GM19035 (cell line): ENCODE measurements at regions not wholly inside any gene's neighbourhood (a gene's known extent, or its start where the extent isn't known, plus 50 kb on each side); places are given as distances from the start of the nearest gene placed in this dataset.

ENCODE experiments used
- ATAC-seq: cut with Tn5 transposase; IDR thresholded peaks from one replicate; pipeline ENCODE4 v1.9.1; 2021; ENCODE audit not compliant: unreplicated experiment

DNA sequence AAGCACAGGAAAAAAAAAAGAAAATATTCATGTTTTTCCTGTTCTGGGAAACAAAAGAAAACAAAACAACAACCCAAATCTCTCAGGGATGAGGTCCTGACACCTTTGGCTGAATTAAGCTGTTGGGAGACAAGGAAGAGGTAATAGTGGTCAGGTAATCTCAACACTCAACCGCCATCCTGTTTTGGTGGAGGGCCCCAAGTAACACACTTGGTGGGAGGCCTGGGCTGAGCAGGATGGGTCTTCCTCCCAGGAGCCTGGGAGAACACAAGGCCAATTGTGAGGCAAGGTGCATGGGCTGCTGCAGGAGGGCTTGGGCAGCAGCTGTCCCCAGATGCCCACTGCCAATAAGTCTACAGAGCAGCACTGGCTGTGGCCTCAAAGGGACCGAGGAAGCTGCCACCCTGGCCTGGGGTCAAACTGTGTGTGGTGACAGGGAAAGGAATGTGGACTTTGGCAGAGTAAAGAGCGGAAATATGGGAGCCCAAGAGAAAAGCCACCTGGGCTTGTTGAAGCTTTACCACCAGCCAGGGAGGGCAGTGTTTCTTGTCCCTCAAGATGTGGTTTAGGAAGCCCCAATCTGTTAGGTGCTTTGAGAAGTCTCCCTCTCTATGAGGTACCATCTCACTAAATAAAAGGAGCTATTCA is 93.5 kb upstream of the SLC25A13 start:
- no peak for ATAC-seq

DNA sequence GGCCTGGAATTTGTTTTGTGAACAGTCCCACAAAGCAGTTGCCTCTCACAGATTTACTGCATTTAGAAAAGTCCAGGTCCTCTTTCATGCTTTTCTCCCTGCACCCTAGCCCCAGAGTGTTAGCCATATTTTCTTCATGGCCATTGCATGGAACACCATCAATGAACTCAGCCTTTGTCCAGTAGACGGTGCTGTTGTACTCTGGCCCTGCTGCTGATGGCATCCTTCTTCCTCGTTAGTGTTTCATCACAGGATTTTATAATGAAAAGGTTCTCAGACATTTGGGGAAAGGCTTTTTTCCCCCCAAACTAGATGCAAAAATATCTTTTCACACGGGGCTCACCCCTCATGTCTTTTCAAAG is 93.0 kb upstream of the SLC25A13 start:
- no peak for ATAC-seq

DNA sequence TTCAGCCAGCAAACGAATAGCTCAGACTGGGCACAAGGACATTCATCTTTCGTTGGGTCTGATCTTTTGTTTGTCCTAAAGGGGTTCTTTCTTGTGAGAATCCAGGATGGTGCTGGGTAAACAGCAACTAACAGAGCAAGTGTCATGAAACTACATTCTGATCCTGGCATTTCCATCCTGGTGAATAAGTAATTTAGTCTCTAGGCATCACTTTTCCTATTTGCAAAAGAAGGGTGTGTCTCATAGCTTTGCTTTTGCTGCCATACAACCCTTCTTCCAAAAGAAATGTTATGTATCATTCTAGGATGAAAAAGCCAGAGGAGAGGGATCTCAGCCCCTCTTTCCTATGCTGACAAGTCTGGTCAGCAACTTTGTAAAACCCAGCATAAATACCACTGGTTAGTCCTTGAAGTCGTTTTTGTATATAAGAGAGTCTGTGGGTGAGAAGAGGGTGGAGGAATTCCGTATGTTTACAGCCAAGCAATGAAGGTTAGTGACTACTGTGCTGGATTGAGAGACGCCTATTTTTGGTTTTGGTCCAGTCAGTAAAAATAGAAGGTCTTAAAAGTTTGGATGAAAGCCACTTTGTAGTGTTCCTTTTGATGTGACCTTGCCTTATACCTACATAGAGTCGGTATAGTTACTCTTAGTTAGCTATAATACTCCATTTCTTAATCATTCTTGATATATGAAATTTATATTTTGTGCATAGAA is 88.4 kb upstream of the SLC25A13 start:
- no peak for ATAC-seq

DNA sequence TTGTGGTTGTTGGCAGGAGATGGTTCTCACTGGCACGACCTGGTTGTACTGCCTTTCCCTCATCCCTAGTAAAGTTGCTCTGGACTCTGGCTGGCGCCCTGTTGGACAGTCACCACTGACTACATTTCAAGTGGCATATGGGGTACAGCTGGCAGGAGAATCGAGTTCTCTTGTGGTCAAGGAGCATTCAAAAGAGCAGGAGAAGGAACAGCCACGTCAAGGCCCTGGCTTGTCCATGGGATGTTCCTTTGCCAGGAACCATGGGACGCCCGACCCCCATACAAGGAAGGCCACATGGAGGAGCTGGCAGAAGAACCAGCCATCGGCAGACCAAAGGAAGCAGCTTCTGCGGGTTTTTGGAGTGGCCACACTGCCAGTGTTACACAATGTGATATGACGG is 87.0 kb upstream of the SLC25A13 start:
- no peak for ATAC-seq

- ATAC-seq = no peak
Measured at GRCh38 chr7:96407427-96407826, 85.5 kb upstream of the SLC25A13 start.

DNA sequence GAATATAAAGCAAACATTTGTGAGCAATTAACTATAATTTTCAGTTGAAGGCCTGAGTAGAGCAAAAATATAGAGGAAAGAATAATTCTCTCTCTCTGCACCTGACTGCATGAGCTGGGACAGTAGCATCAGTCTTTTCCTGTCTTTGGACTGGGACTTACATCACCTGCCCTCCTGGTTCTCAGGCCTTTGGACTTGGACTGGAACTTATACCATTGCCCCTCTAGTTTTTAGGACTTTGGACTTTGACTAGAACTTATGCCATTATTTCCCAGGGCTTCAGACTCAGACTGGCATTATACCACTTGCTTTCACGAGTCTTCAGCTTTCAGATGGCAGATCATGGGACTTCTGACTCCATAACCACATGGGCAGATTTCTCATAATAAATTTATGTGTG is 81.0 kb upstream of the SLC25A13 start:
- ATAC-seq = no peak

- ATAC-seq = no peak
Measured at GRCh38 chr7:96401200-96401599, 79.3 kb upstream of the SLC25A13 start.

- no peak for ATAC-seq
Measured at GRCh38 chr7:96400518-96400917, 78.6 kb upstream of the SLC25A13 start.

- ATAC-seq = no peak
Measured at GRCh38 chr7:96400001-96400400, 78.1 kb upstream of the SLC25A13 start.

- ATAC-seq = no peak
Measured at GRCh38 chr7:96397936-96398598, 76.2 kb upstream of the SLC25A13 start.

DNA sequence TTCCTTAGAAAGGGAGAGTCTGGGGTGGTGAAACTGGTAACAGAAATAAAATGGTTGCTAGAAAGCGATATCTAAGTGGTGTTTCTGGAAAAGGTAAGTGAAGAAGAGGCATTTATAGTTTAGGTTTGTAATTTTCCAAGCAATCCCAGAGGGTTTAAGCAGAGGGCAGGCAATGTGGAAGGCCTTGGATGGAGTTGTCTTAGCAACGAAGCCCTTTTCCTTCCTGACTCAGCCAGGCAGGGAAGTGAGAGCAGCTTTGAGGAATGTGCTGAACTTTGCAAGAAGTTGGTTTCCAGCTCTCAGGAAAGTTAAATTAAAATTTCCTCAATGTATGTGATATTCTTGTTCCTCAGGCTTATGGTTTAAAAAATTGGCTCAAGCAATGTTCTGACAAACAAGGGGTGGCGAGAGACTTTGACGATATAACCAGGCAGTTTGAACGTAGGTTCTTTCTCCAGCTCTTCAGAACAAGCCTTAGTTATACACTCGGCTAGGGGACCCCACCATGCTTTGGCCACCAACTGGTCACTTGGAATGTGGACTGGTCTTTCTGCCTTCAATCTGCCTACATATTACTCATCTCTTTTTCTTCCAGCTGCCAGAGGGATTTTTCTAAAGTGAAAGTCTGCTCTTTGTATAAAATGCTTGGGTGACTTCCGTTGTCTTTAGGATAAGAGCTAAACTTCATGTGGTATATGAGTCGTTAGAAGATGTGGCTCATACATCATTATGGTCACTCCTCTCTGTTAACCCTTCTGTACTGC is 66.9 kb upstream of the SLC25A13 start:
- ATAC-seq = no peak

DNA sequence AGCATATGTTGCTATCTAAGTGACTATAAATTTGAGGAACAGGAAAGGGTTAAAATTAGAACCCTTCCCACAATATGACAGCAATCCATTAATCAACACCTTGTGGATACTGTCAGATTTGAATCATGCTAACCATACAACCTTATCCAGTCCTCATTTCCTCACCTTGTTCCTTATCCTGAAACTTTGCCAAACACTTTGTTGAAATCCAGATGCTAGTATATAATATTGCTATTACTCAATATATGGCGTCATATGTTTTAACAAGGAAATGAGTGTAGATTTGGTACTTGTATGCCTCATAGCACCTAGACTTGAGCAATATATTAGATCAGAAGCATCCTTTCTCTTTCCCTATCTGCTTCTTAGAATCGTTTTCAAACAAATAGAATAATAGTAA is 66.3 kb upstream of the SLC25A13 start:
- no peak for ATAC-seq

GRCh38 chr7:96380111-96380512 is 58.2 kb upstream of the SLC25A13 start:
- ATAC-seq = no peak

DNA sequence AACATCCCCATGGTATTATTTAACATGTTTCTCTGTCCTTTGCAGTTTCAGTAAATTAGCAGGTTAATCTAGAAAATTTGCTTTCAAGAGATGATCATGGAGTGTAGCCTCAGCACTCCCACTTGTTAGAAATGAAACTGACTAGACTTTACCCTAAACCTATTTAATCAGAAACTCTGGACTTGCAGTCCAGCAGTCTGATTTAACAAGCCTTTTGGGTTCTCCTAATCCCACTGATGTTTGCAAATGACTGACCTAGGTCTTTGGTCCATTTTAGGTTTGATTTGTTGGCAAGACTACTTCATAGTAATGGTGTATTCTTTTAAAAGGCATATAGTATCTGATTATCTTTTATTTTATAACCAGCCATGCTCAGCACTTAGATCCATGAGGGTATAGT is 55.5 kb upstream of the SLC25A13 start:
- ATAC-seq = no peak
